GM10266 (cell line): ENCODE measurements at regions not wholly inside any gene's neighbourhood (a gene's known extent, or its start where the extent isn't known, plus 50 kb on each side); places are given as distances from the start of the nearest gene placed in this dataset.

Experiments
- DNase-seq: peaks from one replicate; pipeline ENCODE4 v3.0.0; 2012; ENCODE audit errors: extremely low spot score
- TF ChIP-seq, protein P1 (sequence below): IDR thresholded peaks from 2 replicates; pipeline ENCODE4 v1.5.1; 2012; ENCODE audit warnings: mild to moderate bottlenecking, low read depth; ENCODE audit not compliant: control insufficient read depth, insufficient read depth; ENCODE audit errors: missing control alignments

GRCh38 chr7:106165337-106165736 lies 53.2 kb upstream of the SYPL1 start:
- DNase-seq: no peak

DNA sequence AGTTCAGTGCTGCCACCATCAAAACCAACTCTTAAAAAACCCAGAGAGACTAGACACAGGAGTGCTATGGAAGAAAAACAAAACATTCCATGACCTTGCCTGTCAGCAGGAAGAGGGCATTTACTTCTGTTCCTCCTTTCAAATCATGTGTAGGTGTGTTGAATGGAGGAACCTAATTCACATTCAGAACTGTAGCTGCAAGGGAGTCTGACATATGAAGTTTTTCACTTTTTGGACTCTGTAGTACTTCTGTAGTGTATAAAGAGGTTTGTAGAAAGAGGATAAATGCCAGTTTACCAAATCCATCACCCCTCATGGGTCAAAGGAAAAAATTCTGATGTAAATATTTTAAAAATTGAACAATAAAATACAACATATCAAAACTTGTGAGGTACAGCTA lies 51.1 kb upstream of the SYPL1 start:
- TF ChIP-seq, protein P1, sequence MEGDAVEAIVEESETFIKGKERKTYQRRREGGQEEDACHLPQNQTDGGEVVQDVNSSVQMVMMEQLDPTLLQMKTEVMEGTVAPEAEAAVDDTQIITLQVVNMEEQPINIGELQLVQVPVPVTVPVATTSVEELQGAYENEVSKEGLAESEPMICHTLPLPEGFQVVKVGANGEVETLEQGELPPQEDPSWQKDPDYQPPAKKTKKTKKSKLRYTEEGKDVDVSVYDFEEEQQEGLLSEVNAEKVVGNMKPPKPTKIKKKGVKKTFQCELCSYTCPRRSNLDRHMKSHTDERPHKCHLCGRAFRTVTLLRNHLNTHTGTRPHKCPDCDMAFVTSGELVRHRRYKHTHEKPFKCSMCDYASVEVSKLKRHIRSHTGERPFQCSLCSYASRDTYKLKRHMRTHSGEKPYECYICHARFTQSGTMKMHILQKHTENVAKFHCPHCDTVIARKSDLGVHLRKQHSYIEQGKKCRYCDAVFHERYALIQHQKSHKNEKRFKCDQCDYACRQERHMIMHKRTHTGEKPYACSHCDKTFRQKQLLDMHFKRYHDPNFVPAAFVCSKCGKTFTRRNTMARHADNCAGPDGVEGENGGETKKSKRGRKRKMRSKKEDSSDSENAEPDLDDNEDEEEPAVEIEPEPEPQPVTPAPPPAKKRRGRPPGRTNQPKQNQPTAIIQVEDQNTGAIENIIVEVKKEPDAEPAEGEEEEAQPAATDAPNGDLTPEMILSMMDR: no peak
- no peak for DNase-seq

More at GRCh38 chr7:106165337-106165736, 53.2 kb upstream of the SYPL1 start:
- TF ChIP-seq, protein P1: no peak
